22Rv1 (cell line): ENCODE measurements at regions not wholly inside any gene's neighbourhood (a gene's known extent, or its start where the extent isn't known, plus 50 kb on each side); places are given as distances from the start of the nearest gene placed in this dataset.

Source experiments
- H3K27ac ChIP-seq: fragments of 450-650 bp; 2 replicates; pipeline ENCODE4 v1.5.1; 2017
- ZFX ChIP-seq: fragments of 450-650 bp; IDR thresholded peaks from 2 replicates; pipeline ENCODE4 v1.6.1; 2017; ENCODE audit warnings: antibody characterized with exemption, borderline replicate concordance
- TF ChIP-seq, protein P1 (sequence below): fragments of 450-650 bp; IDR thresholded peaks from 2 replicates; pipeline ENCODE4 v1.5.1; 2017; ENCODE audit warnings: mild to moderate bottlenecking

DNA sequence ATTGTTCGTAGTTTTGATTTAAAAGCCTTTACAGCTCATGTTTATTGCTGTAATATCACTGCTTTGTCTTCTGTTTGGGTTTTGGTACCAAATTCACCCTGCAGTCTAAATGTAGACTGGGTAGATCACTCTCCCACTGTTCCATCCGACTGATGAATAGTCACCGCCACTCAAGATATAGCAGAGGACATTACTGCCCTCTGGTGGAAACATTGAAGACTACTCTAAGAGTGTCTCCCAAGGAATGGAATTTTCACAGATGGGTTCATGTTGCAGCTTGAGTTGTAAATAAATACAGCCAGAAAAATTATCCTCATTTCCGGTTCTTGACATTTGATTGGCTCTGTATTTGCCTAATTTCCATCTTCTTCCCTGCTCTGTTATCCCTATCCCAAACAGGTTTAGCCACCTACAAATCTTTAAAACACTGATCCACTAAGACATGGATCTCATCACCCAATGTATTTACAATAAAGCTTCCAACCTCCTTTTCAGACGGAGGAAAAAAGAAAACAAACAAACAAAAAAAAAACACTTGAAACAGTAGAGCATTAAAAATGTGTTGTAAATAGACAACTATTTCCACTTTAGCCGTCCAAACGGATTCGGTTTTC lies 198.3 kb upstream of the CPNE8 start:
- no peak overlapping the region for H3K27ac ChIP-seq
- no peak for TF ChIP-seq ZFX
- TF ChIP-seq, protein P1, sequence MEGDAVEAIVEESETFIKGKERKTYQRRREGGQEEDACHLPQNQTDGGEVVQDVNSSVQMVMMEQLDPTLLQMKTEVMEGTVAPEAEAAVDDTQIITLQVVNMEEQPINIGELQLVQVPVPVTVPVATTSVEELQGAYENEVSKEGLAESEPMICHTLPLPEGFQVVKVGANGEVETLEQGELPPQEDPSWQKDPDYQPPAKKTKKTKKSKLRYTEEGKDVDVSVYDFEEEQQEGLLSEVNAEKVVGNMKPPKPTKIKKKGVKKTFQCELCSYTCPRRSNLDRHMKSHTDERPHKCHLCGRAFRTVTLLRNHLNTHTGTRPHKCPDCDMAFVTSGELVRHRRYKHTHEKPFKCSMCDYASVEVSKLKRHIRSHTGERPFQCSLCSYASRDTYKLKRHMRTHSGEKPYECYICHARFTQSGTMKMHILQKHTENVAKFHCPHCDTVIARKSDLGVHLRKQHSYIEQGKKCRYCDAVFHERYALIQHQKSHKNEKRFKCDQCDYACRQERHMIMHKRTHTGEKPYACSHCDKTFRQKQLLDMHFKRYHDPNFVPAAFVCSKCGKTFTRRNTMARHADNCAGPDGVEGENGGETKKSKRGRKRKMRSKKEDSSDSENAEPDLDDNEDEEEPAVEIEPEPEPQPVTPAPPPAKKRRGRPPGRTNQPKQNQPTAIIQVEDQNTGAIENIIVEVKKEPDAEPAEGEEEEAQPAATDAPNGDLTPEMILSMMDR = peak; percentile 96

DNA sequence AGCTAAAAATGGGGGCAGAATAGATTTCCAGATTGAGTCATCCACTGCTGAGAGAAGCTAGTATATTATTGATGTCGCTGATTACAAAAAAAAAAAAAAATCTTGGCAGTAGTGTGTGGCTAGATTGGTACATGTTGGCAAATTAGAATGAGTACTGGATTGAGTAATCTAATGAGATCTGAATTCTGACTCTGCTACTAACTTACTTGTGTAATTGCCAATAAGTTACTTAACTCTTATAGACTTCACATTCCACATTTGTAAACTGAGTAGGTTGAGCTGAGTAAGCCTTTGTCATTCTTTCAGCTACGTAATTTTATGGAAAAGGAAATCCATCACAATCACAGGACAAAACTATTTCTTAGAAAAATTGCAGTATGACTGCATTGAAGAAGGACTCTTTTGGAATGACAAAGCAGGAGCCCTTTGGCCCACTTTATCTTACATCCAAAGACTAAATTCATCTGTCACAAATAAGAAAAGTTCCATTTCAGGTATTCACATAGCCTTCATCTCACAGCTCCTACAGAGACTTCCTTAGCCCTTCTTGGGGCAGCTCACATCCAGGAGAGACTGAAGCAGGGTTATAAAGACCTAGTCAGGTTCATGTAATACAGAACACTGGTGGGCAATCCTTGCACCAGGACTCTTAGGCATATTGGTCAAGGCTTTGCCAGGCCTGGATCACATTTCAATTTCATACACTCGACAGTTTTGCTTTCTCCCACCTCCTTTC lies 197.3 kb upstream of the CPNE8 start:
- H3K27ac ChIP-seq = no peak overlapping the region
- no peak for TF ChIP-seq ZFX
- TF ChIP-seq, protein P1 = no peak

DNA sequence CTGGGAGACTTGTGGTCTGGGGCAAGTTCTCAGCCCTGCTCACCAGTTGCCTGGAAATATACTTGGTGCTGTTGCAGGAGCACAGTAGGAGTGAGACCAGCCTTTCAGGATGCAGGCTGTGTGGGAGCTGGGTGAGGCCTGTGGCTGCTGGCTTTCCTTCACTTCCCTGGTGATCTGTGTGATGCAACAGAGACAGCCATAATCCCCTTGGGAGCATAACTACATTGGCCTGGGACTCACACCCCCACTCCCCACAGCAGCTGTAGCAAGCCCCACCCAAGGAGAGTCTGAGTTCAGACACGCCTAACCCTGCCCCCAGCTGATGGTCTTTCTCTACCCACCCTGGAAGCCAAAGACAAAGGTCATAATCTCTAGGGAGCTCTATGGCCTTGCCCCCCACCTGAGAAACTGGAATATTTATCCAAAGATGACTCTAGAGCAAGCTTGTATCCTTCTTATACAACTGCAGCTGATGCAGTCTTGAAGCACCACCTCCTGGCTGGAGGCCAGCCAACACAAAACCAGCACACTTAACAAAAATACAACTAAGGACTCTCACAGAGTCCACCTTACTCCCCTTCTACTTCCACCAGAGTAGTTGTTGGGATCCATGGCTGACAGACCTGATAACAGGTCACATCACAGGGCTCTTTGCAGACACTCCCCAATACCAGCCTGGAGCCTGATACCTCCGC lies 190.4 kb upstream of the CPNE8 start:
- TF ChIP-seq, protein P1 = no peak
- TF ChIP-seq ZFX = no peak
- H3K27ac ChIP-seq = no peak overlapping the region

DNA sequence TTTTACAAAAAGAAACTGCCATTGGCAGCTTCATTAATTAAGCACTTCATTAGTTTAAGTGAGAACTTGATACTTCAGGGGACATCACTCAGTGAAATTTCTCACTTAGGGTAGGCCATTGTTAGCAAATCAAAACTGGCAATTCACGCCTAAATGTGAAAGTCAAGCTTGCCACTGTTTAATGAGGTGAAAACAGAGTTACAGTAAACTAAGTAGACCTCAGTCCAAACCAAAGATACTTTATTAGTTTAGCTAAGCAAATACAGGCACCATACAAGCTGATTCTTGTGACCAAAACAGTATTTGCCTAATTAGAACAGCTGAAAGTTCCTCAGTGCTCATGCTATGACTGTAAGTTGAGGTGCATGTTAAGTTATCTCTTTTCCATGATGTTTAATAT lies 176.5 kb upstream of the CPNE8 start:
- no peak overlapping the region for H3K27ac ChIP-seq
- TF ChIP-seq, protein P1 = no peak
- no peak for TF ChIP-seq ZFX

DNA sequence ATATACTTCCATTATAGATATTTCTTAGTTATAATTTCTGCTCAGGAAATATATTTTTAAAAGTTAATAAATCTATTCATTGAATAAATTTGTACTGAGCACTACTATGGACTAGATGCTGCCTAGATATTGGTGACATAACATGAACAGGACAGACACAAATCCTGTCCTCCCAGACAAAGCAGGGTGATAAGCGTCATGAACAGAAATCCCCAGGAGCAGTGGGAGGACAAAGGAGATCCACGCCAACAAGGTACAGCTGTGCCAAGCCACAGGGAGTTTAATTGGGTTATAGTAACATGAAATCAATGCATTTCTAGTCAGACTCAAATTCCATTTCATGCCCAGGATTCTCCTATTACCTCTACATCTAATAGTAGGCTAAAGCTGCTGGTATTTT lies 171.8 kb upstream of the CPNE8 start:
- no peak overlapping the region for H3K27ac ChIP-seq
- no peak for TF ChIP-seq ZFX
- TF ChIP-seq, protein P1 = no peak

DNA sequence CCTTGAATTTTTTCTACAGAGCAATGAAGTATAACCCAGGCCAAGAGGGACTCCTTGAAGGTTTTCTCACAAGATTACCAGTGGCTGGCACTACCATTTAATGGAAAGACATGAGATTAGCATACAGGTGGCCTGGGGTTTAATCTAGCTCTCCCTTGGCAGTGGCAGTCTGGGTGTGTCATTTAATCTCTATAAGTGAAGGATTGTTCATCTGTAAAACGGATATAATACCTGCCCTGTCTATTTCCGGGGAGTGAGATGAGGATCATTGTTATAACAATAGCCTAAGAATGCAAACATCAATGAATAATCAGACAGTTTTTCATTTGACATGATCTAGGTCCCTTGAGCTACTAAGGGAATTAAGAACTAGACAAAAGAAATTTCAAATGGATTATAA lies 168.7 kb upstream of the CPNE8 start:
- TF ChIP-seq, protein P1 = no peak

DNA sequence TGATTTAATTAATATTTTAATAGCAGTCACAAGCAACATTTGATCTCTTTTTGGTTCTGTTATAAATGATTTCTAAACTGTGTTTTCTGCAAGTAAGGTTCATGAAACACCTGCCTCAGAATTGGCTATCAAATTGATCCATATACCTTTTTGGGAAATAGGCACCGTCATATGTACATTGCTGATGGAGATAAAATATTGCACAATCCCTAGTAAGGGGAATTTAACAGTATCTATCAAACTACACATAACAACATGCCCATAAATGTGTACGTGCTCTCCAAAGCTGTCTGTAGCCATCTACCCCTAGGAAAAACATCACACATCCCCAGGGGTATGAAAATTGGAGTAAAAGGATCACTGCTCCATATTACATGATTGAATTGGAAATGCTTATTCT lies 167.3 kb upstream of the CPNE8 start:
- TF ChIP-seq, protein P1 = no peak

More for the DNA sequence above, 168.7 kb upstream of the CPNE8 start:
- no peak overlapping the region for H3K27ac ChIP-seq

More for the DNA sequence above, 167.3 kb upstream of the CPNE8 start:
- no peak overlapping the region for H3K27ac ChIP-seq
